ENCODE measurements at regions not wholly inside any gene's neighbourhood (a gene's known extent, or its start where the extent isn't known, plus 50 kb on each side); places are given as distances from the start of the nearest gene placed in this dataset.

- no peak for DNase-seq
- in situ Hi-C loops (cut with HindIII; ENCODE audit: low pct_ligation_motif_present, low pct_unique_long_range_greater_than_20kb, low sequenced_read_pairs) = no loop called here
These were observed 546.9 kb upstream of the GHITM start for GRCh38 chr10:83592337-83592935.

- DNase-seq = no peak
- in situ Hi-C loops (cut with HindIII; ENCODE audit: low pct_ligation_motif_present, low pct_unique_long_range_greater_than_20kb, low sequenced_read_pairs) = no loop called here
These were observed 535.6 kb upstream of the GHITM start for GRCh38 chr10:83603708-83604107.

DNA sequence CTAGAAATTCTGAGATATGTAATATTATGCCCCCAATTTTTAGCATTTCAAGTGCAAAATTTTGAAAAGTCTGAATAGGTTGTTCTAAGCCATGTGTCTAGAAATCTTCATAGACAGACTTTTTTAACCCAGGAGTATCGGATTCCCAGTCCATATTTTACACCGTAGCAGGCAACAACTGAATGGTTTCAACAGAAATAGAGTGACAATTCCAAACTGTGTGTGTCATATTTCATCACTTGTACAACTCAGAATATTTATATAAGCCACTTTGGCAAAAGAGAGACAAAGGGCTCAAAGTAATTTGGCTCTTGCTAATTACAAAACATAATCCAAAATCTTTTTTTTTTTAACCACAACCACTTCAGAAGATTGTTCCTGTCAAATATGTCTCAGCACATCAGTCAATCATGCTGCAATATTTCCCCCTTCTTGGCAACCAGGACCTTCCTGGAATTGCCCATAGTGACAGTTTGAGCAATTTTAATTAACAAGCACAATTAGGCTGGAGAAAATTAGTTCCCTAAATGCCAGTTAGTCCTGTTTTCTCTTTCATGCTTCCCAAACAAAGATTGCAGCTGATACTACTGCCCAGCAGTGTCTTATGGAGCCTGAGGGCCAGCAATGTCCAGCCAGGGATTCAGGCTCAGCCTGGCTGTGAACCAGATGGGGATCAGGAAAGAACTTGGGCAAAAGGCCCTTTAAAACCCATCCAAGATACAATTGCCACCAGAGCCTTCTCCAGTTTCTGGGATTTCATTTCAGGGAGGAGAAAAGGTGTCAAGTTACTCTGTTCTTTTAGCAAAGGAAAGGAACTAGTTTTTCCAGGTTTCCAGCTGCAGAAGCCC, 533.3 kb upstream of the GHITM start:
- in situ Hi-C loops (cut with HindIII; ENCODE audit: low pct_ligation_motif_present, low pct_unique_long_range_greater_than_20kb, low sequenced_read_pairs) = no loop called here

GRCh38 chr10:83607959-83608745, 531.2 kb upstream of the GHITM start:
- in situ Hi-C loops (cut with HindIII; ENCODE audit: low pct_ligation_motif_present, low pct_unique_long_range_greater_than_20kb, low sequenced_read_pairs) = no loop called here

More for the DNA sequence above, 533.3 kb upstream of the GHITM start:
- no peak for DNase-seq

DNA sequence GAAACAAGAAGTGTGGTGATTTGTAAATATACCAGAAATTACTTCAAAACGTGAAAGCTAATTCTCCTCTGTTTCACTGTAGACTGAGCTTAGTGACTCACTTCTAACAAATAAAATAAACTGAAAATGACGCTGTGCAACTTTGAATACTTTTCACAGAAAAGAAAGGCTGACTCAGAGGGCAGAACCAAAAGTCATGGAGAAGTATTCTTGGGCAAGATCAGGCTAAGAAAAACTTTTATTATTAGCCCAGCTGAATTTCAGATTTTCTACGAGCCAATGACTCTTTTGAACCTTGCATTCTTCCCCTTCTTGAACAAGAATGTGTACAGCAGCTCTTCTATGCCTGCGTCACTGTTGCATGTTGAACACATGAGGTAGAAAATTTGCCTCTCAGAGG, 527.3 kb upstream of the GHITM start:
- in situ Hi-C loops (cut with HindIII; ENCODE audit: low pct_ligation_motif_present, low pct_unique_long_range_greater_than_20kb, low sequenced_read_pairs) = no loop called here
- no peak for DNase-seq

More at GRCh38 chr10:83607959-83608745, 531.2 kb upstream of the GHITM start:
- no peak for DNase-seq

- DNase-seq = no peak
- in situ Hi-C loops (cut with HindIII; ENCODE audit: low pct_ligation_motif_present, low pct_unique_long_range_greater_than_20kb, low sequenced_read_pairs) = no loop called here
These were observed 526.6 kb upstream of the GHITM start for GRCh38 chr10:83612746-83613145.

DNA sequence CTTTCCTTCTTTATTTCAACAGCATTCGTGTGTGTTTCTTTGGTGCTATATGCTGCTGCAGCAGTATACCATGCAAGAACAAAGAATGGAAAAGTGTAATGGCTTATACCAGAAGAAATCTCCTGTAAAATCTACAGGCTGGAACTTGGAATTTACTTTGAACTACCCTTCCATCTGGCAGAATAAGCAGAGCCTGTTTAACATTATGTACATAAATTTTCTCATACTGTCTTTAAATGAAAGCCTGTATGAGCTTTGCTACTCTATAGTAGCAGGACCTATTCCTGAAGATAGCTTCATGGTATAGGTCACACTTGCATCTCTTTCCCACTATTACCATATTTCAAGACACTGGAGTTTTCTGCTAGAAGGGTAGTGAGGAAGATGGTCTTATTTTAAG, 522.1 kb upstream of the GHITM start:
- in situ Hi-C loops (cut with HindIII; ENCODE audit: low pct_ligation_motif_present, low pct_unique_long_range_greater_than_20kb, low sequenced_read_pairs) = no loop called here
- DNase-seq = no peak

GRCh38 chr10:83617692-83618545, 521.4 kb upstream of the GHITM start:
- in situ Hi-C loops (cut with HindIII; ENCODE audit: low pct_ligation_motif_present, low pct_unique_long_range_greater_than_20kb, low sequenced_read_pairs) = no loop called here
- no peak for DNase-seq

GRCh38 chr10:83625831-83626360, 513.4 kb upstream of the GHITM start:
- in situ Hi-C loops (cut with HindIII; ENCODE audit: low pct_ligation_motif_present, low pct_unique_long_range_greater_than_20kb, low sequenced_read_pairs) = no loop called here
- no peak for DNase-seq

DNA sequence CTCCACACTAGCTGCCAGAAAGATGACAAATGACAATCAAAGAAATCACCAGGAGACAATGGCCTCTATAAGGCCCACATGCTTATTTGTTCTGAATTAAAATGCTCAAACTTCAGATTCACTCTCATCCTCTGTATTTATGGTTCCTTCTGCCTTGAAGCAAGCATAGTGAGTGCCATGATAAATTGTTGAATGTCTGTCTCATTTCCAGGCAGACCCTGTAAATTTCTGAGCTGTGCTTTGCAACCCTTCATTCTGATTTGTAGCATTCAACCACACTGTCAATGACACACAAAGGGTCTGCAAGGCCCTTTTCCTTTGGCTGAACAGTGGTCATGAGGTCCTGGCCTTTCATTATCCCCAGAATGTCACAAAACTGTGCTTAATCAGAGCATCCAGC, 506.6 kb upstream of the GHITM start:
- in situ Hi-C loops (cut with HindIII; ENCODE audit: low pct_ligation_motif_present, low pct_unique_long_range_greater_than_20kb, low sequenced_read_pairs) = no loop called here
- no peak for DNase-seq

- in situ Hi-C loops (cut with HindIII; ENCODE audit: low pct_ligation_motif_present, low pct_unique_long_range_greater_than_20kb, low sequenced_read_pairs) = no loop called here
- no peak for DNase-seq
These were observed 505.8 kb upstream of the GHITM start for GRCh38 chr10:83633547-83633946.

DNA sequence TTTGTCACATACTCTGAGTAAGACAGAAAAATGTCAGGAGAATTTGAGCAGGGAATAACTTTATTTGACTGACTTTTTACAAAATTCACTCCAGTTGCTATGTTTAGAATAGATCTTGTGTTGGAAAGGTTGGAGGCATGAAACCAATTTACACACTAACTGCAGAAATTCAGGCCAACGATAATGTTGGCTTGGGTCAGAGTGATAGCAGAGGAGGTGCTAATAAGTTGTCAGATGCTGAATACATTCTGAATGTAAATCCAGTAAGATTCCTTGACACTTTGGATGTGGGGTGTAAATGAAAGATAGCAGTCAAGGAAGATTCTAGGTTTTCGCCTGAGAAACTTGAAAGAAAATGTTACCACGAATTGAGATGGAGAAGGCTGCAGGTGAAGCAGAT, 502.5 kb upstream of the GHITM start:
- DNase-seq = no peak

GRCh38 chr10:83647526-83647925, 491.8 kb upstream of the GHITM start:
- in situ Hi-C loops (cut with HindIII; ENCODE audit: low pct_ligation_motif_present, low pct_unique_long_range_greater_than_20kb, low sequenced_read_pairs) = no loop called here
- DNase-seq = no peak

More for the DNA sequence above, 502.5 kb upstream of the GHITM start:
- in situ Hi-C loops (cut with HindIII; ENCODE audit: low pct_ligation_motif_present, low pct_unique_long_range_greater_than_20kb, low sequenced_read_pairs) = no loop called here

DNA sequence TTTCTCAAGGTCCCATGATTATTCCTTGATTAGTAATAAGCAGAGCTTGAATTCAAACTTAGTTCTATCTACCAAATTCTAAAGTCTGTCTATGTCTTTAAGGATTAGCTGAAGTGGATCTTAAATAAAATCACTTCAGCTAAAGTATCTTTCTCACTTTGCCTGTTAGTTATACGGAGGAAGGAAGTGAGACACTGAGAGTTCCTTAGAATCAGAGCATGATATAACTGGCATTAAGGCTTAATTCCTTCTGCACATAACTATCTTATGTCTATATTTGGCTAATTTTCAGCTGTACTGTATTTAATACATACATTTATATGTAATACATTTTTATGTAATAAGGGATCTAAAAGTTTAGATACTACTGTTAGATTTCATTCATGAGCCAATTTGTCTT, 491.1 kb upstream of the GHITM start:
- in situ Hi-C loops (cut with HindIII; ENCODE audit: low pct_ligation_motif_present, low pct_unique_long_range_greater_than_20kb, low sequenced_read_pairs) = no loop called here
- no peak for DNase-seq

- no peak for DNase-seq
- in situ Hi-C loops (cut with HindIII; ENCODE audit: low pct_ligation_motif_present, low pct_unique_long_range_greater_than_20kb, low sequenced_read_pairs) = no loop called here
These were observed 489.8 kb upstream of the GHITM start for GRCh38 chr10:83649471-83649870.

- no peak for DNase-seq
- in situ Hi-C loops (cut with HindIII; ENCODE audit: low pct_ligation_motif_present, low pct_unique_long_range_greater_than_20kb, low sequenced_read_pairs) = no loop called here
These were observed 484.6 kb upstream of the GHITM start for GRCh38 chr10:83654689-83655088.

DNA sequence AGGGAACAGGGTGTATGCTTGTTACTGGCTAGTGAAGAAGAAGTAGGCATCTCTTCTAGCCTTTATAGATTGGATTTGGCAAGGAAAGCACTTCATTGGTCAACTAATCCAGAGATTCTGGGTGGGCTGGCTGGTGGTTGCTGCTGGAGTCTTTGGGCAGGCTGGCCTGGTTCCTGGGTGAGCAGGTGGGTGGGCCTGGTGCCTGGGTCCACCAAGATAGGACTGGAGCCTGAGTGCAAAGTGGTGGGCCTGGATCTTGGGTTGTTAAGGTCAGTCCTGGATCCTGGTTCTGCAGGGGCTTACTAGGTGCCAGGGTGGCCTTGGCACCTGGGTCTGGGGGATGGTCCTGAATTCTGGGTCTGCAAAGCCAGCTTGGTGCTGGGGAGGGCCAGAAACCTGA, 482.4 kb upstream of the GHITM start:
- no peak for DNase-seq
- in situ Hi-C loops (cut with HindIII; ENCODE audit: low pct_ligation_motif_present, low pct_unique_long_range_greater_than_20kb, low sequenced_read_pairs) = no loop called here

- in situ Hi-C loops (cut with HindIII; ENCODE audit: low pct_ligation_motif_present, low pct_unique_long_range_greater_than_20kb, low sequenced_read_pairs) = no loop called here
- no peak for DNase-seq
These were observed 481.8 kb upstream of the GHITM start for GRCh38 chr10:83657487-83657886.
